G401 (cell line): ENCODE measurements at regions not wholly inside any gene's neighbourhood (a gene's known extent, or its start where the extent isn't known, plus 50 kb on each side); places are given as distances from the start of the nearest gene placed in this dataset.

Experiments used
- DNase-seq: peaks from one replicate; pipeline ENCODE4 v3.0.0-alpha.2; 2015; ENCODE audit warnings: low spot score
- in situ Hi-C: cut with HindIII; loops from 2 replicates; pipeline ENCODE4 v1.10.0; 2016; ENCODE audit warnings: low sequenced_read_pairs, mixed read lengths

DNA sequence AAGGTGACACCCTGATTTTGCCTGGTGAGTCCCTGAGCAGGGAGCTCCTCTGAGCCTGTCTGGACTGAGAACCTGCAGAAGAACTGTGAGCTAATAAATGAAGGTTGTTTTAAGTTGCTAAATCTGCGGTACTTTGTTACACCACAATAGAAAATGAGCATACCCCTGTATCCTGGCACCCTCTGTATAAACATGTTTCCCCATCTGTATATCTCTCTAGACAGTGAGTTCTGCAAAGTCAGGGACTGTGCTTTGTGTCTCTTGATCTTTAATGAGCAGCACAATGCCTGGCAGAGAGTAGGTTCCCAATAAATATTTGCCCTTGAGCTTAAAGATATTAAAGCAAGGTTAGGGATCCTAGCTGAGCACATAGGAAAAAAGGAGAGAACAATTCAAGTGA lies 228.8 kb downstream of the OMA1 start:
- in situ Hi-C loops = no loop called here
- no peak for DNase-seq

DNA sequence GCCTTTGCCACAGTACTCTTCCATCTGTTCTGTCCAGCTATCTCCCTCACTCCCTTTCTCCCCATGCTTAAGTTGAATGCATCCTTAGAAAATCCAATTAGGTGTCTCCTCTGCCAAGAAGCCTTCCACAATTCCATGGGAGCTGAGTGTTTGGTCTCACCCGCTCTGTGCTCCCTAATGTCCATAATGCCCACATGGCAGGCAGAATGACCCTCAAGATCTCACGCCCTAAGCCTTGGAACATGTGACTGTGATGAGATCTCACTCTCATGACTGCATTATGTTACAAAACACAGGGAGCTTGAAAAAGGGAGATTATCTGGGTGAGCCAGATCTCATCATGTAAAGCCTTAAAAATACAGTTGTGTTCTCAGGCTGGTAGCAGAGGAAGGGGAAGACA lies 229.4 kb downstream of the OMA1 start:
- DNase-seq = no peak
- in situ Hi-C loops = no loop called here

DNA sequence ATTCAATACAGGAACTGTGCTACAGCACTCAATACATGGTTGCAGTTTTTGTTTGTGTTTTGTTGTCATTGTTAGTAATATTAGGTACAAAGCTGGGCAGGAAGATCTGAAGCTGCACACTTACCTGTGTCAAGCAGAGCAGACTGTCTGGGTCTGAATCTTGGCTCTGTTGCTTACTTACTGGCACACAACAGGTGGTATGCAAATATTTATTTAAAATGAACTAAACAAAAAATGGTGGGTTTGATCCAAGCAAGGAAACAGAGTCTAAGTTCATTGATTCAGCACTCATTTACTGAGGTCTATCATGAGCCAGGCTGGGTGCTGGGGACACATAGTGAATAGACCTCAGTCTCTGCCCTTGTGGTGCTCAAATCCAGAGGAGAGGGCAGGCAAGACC lies 230.4 kb downstream of the OMA1 start:
- DNase-seq = no peak
- in situ Hi-C loops = no loop called here

GRCh38 chr1:58312971-58313563 lies 233.5 kb downstream of the OMA1 start:
- in situ Hi-C loops = no loop called here
- no peak for DNase-seq

DNA sequence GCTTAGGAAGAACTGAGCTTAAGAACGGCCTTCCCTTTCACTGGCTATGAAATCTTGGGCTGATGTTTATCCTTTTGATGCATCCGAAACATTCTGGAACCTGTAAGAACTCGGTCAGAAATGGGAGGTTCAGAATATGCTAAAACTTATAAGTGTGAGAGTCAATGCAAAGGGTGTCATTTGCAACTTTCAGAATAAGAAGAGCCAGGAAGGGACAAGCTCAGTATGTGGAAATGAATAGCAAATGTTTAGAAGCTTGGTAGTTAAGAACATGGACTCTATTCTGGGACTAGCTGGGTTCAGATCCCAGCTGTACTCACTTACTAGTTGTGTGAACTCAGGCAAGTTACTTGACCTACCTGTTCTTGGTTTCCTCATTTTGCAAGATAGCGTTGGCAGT lies 234.1 kb downstream of the OMA1 start:
- DNase-seq = no peak
- in situ Hi-C loops = no loop called here

DNA sequence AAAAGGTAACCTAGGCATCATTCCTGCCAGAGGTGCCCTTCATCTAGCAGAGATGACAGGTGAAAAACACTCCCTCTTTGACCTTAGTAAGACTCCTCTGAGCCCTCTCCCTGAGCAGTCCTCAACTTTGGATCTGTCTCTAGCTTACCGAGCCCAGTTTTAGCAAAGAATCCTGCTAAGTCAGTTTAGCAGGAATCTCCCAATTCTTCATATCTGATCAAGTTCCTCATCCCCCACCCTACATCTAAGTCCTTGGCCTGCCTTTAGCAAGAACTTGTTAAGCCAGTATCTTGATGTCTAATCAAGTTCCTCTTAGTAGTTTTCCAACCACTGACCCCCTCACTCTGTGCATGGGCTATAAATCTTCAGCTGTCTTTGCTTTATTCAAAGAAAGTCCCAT lies 235.6 kb downstream of the OMA1 start:
- in situ Hi-C loops = no loop called here
- DNase-seq = no peak

DNA sequence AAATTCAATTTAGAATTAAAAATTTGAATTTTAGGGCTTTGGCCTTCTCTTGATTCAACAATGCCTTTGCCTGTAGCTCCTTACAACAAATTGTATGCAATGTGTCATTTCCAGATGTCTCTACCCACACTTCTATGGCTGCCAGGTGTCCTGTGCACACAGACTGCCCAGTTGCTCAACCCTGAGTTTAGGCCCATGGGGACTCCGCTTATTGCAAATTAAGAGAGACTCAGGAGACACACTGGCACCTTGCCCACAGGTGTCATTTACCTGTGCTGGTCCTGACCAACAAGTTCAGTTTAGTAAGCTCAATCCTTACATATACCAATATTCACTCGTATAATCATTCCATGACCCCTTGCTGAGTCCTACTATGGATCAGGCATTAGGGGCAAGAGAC lies 236.1 kb downstream of the OMA1 start:
- in situ Hi-C loops = no loop called here
- no peak for DNase-seq

DNA sequence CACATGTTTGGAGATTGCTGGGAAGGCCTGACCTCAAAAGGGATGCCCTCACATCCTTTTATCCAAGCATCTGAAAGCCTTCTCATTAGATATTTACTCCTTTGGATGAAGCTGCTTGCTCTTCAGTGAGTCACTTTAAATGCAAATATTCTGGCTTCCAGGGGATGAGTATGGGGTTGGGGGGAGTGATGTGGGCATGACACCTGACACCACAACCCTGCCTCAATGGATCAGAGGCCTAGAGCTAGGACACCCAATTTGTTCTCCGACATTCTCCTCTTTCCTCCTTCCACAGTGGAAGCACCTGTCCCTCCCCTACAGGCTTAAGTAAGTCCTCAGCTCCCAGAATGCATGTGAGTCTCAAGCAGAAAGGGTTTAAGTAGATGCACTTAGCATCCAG lies 238.3 kb downstream of the OMA1 start:
- no peak for DNase-seq
- in situ Hi-C loops = no loop called here

- in situ Hi-C loops = no loop called here
- DNase-seq = no peak
Measured at GRCh38 chr1:58307431-58307830, 239.1 kb downstream of the OMA1 start.

DNA sequence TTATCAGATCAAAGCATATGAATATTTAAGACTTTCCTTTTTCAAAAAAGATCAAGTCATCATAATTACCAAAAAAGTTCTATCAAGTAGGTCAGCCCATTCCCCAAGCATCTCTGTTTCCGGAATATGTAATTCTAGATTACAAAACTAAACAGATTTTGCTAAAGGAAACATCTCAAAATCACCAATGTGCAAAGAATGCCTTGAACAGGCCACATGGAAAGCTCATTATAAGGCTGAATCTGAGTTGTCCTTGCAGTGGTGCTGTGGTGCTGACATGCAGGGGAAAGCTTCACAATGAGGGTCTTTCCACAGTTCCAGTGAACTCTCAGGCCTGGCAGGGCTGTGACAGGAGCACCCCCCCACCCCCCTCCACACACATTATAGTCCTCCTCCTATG lies 240.9 kb downstream of the OMA1 start:
- in situ Hi-C loops = no loop called here
- no peak for DNase-seq

DNA sequence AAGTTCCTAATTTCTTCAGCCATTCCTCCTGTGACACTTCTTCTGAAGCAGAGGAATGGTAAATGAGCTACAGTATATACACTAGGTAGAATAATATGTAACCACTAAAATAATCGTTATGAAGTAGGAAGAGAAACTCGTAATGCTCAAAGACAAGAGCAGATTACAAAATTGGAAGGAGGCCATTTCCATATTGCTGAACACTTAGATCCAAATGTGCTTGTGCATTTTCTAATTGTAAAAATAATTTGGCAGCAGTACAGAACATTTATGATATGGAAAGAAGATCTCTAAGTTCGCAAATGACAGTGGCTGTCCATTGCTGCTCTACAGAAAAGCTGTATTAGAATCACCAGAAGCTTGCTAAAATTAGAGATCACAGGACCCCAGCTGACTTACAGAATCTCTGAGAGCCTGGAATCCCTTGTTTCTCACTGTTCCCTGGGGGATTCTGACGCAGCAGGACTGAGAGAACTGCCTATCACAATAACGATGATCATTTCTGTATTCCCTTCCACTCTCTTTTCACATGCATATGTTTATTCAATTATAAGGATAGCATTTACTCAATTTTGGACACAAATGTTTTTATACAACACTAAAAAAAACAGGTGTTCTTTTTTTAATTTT lies 242.1 kb downstream of the OMA1 start:
- DNase-seq = no peak
- in situ Hi-C loops = no loop called here

GRCh38 chr1:58303841-58304240 lies 242.7 kb downstream of the OMA1 start:
- no peak for DNase-seq
- in situ Hi-C loops = no loop called here

DNA sequence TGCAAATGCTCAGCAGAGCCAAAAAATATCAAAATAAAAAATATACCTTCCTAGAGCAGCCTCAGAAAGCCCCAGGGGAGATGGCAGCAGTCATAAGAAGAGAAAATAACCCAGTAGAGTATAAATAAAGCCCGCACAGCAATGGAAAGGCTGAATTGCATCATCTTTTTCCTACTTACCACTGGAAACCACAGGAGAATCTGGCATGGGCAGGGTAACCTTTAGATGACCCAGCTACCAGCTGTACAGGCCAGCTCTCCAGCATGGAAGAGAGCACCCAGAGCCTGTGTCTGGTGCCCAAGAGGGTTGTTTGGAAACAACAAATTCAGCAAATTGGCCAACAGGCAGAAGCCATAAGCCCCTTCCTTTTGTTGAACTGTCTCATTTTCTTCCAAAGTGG lies 253.1 kb downstream of the OMA1 start:
- DNase-seq = no peak
- in situ Hi-C loops = no loop called here

DNA sequence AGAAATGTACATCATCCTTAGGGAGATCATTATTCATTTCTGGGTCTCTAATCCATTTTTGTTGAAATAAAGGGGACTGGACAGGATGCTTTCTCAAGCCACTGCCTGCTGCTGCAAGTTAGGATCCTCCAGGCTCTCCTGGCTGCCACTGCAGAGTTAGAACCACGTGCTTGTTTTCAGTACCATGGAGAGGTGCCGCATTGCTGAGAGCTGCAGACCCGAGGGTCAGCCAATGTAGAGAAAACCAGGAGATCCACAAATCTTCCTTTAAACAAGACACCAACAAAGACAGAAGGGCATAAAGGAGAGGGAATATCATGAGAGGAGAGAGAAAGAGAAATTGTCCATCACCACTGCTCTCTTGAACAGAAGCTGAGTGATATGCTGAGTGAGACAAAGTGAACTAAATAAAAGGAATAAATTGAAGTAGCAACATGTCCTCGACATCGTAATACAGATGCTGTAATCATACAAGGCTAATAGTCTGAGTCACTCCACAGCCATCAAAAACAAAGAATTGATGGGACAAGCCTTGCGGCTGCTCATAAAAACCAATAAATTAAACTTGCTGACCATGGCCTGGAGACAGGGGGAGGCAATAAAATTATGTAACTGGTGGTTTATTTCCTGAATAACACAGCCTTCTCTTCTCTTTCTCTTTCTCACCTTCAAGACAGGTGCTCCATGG lies 255.7 kb downstream of the OMA1 start:
- in situ Hi-C loops = no loop called here
- DNase-seq = no peak

DNA sequence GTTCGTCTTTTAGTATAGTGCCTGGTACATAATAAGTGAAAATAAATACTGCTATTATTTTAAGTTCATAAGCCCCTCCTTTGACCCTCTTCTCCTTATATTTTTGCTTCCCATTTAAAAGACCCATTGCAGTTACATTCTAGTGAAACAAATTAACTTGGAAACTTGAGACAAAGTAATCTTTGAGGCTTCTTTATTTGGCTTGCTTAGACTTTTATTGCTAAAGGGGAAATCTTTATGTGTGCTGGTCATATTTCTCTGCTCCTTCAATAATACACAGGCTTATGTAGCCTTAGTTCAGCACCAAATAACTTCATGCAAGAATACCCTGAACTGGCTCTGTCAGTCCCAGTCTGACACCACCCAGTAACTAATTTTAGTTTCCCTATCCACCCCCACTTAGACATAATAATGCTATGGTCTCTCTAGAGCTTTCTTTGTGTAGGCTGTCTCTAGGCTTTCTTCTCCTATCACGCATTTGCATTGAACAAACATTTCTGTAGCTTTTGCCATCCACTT lies 257.8 kb downstream of the OMA1 start:
- in situ Hi-C loops = no loop called here
- no peak for DNase-seq

DNA sequence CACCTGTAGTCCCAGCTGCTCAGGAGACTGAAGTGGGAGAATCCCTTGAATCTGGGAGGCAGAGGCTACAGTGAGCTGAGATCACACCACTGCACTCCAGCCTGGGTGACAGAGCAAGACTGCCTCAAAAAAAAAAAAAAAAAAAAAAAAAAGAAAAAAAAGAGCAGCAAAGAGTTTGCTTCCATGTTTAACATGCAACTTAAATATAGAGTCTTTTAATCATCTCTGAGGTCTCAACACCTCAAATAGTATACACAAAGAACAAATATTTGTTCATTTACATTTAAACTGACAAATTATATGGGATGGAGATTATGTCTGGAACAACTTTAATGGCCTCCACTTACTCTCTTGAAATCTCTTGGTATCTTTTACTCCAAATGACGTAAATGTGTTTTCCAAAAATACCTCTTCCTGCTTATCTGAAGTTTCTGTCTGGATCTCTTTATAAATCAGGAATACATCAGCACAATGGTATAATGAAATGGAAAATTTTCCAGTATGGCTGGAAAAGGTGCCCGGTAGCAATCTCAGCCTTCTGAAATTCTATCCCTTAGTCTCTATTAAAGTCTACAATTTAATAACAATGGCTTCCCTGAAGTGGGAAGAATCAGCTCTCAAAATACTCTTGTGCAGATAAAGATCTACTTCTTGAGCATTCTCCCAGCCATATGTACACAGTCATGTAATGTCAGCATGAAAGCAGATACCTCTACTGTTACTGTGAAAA lies 258.5 kb downstream of the OMA1 start:
- DNase-seq = no peak
- in situ Hi-C loops = no loop called here

DNA sequence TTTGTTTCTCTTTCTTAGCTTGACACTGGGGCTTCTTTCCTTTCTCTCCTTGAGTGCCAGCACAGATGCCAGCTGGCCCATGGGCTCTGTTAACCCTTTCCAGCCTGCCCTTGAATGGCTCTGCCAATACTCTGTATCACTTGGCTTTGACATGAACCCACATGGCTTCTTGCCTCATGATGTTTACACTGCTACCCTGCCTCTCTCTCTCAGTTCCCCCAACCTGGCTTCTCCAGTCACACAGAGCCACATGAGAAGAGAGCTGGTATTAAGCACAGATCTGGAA lies 262.4 kb downstream of the OMA1 start:
- in situ Hi-C loops = no loop called here

GRCh38 chr1:58283388-58284224 lies 262.9 kb downstream of the OMA1 start:
- in situ Hi-C loops = no loop called here
- no peak for DNase-seq

More for the DNA sequence above, 262.4 kb downstream of the OMA1 start:
- DNase-seq = no peak

- no peak for DNase-seq
- in situ Hi-C loops = no loop called here
Measured at GRCh38 chr1:58282623-58283387, 263.7 kb downstream of the OMA1 start.
